ENCODE measurements at regions not wholly inside any gene's neighbourhood (a gene's known extent, or its start where the extent isn't known, plus 50 kb on each side); places are given as distances from the start of the nearest gene placed in this dataset.
"Not testable (repeated sequence)": the region's sequence is repeated elsewhere in the genome, so short reads cannot be mapped to it uniquely, and the experiment has no call there.

GRCh38 chr14:86104691-86105265 lies 574.8 kb downstream of the FLRT2 start:
- DNase-seq: no peak

DNA sequence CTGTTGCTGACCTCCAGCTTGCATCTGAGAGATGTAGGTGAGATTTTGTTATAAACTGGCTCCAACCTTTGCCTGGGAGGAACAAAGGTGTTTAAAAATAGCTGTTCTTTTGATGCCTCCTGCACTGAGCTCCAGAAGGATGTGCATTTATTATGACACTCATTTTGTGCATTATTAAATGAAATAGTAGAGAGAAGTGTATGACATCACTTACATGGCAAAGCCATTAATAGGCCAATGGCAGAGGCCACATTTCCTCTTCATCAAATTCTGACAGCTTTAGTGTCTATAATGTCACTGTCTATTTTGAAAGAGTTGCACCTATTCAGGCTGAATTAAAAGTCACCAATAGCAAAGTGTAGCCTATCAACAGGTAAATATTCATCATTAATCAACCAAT lies 564.6 kb downstream of the FLRT2 start:
- DNase-seq: no peak

- no peak for DNase-seq
These were observed 561.9 kb downstream of the FLRT2 start for GRCh38 chr14:86091811-86092210.

GRCh38 chr14:86088156-86088555 lies 558.2 kb downstream of the FLRT2 start:
- DNase-seq: no peak

DNA sequence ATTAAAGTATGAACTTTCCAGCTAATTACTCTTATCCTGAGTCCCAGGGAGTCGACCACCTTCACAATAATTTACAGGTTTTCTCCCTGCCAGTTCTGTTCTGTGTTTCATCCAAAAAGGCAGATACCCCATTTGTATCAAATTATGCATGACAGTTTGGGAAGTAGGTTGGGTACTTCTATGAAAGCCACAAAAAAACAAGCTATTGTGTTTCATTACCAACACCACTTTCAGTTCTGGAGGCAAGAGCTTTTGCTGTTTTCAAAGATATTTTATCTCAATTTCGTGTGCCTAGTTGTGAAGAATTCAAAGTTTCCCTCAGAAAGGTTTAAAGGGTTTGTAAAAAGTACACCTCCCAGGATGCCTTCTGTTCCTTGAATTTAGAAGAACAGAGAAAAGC lies 557.4 kb downstream of the FLRT2 start:
- no peak for DNase-seq

DNA sequence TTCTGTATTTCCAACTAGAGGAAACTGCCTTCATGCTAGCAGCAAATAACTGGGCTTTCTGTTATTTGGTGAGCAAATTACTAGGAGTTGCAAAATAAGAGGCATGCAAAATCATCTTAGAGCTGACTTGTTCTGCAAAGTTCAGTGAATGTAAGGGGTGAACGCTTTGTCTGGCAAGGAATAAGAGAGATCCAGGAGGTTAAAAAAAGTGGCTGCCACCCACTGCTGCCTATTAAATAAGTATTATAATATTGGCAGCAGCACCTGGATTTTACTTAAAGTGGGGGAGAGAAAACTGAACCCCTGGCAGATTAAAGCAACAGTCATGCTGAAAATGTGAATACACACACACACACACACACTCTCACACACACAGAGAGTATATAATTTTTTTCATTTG lies 557.0 kb downstream of the FLRT2 start:
- no peak for DNase-seq

DNA sequence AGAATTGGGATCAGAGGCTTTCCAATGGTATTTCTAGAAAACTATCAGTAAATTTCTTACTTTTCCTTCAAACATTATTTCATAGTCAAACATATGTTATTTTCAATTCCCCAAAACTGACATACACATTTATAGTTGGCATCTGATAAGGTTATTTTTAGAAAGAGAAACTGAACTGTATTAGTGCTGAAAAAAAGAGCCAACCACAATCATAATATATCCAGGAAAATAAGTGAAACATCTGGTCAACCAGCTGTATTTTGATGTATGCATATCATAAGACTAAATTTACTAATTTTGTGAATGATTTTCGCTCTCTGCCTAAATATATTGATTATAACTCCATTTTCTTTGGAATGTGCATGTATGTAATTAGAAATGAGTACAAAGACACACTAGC lies 554.2 kb downstream of the FLRT2 start:
- no peak for DNase-seq

DNA sequence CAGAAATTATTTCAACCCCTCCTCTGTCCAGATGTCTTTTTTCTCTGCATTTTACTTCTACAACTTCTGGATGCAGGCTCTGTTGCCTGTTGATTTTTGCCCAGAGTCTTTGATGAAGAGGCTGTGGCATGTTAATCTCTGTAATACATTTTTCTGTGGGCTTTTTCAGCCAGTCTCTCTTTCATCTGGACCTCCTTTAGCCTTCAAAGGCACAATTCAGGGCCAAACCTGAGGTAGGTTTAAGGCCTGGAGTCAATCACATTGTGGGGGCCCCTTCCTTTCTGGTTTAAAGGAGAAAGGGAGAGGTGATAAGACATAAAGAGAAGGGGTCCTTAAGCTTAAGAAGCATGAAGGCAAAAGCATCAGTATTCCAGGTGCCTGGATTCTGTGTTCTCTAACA lies 553.7 kb downstream of the FLRT2 start:
- no peak for DNase-seq

DNA sequence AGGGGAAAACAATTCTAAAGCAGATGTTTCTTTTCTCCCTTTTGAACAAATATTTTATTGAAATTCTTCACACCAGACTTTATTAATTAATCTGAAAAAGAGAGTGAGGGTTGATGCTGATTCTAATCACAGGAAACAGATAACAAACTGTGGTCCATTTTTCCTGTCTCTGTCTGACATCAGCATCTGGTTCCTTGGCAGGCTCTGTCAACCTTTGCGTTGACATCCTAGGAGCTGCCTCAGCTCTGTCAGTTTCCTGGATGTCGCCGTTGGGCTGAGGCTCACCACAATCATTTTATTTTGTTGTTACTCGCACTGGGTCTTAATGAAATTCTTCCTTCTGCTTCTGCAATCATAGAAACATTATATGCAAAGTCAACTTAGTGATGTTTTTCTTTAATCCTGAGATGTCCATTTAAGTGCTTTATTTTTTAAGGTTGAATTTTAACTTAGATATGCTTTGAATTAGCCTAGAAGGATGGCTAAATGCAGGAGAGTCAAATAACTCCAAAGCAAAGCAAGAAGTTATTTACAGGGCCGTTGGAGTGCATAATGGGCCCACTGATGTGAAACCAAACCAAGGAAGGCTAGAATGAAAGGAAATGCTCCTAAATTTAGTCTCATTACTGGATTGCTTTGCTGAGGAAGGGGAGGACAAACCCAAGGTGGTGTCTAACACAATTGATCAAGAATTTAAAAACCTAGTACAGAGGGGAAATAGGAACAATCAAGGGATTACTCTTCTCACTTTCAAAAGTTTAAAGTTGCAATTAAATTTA lies 542.4 kb downstream of the FLRT2 start:
- no peak for DNase-seq

DNA sequence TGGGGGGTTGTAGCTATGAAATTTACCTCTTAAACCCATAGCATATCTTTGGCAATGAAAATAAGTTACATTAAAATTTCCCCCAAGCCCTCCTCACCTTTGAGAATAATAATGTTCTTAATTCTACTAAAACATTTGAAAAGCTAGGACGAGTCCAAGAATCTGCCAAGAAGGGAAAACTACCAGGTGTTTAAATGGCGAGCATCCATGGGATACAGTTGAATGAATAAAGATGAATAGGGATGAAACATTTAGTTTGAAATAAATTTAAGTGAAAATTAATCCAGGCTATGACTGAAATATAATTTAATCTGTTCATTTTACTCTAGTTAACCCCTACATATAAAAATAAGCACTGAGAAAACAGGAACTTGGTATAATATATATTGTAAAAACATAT lies 536.7 kb downstream of the FLRT2 start:
- no peak for DNase-seq

DNA sequence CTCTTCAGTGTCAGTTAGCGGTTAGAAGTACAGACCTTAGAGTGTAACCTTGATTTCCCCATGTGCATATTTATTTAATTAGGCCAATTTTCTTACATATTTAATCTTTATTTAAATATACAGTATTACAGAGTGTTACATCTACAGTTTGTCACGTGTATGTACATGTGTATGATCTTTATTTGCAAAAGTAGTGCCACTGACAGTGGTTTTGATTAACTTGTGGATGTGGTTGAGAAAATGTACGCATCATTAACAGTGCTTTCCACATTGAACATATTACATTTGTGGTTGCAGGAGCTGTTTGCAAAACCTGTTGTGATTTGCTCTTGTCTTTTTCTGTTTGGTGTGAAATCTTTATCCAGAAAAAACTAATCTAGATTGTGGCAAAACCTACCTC lies 535.5 kb downstream of the FLRT2 start:
- no peak for DNase-seq

DNA sequence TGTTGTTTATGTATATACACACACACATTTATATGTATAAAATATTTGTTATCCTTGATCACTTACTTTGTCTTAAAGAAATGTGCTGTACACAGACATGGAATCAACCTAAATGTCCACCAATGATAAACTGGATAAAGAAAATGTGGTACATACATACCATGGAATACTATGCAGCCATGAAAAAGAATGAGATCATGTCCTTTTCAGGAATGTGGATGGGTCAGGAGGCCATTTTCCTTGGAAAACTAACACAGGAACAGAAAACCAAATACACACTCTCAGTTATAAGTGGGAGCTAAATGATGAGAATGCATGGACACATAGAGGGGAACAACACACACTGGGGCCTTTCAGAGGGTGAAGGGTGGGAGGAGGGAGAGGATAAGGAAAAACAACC lies 534.7 kb downstream of the FLRT2 start:
- DNase-seq: not testable (repeated sequence)

DNA sequence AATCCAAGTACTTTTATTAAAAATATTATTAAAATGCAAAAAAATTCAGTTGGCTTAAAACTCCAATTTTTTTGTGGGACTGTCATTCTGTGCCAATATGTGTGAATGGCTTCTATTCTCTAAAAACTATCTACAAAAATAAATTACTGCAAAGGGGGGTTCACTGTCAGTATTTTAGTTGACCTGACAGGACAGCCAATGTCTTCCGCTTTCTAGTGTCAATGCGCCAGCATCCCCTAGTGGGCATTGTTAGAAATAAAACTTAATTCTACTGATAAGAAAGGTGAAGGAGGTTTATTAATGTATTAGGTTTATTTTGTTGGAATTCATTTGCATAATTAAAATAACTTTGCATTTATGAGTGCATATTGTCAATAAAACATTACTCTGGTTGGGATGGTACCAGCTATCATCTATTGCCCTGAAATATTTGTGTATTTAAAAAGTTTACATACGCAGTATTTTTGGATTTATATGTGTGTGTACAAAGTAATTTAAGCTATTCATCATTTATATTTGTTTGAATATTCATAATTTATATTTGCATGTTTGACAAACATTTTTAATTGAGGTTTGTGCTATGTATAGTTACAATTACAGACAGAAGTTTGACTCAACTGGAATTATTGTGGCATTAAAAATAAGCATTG lies 527.2 kb downstream of the FLRT2 start:
- peak in 7 of 56 donors; percentile 2 to 35 (median 12) for DNase-seq

GRCh38 chr14:86055512-86056075 lies 525.6 kb downstream of the FLRT2 start:
- peak in 1 of 56 donors; percentile 0 for DNase-seq

- DNase-seq: no peak
These were observed 522.9 kb downstream of the FLRT2 start for GRCh38 chr14:86052868-86053267.

- no peak for DNase-seq
These were observed 520.8 kb downstream of the FLRT2 start for GRCh38 chr14:86050757-86051156.

DNA sequence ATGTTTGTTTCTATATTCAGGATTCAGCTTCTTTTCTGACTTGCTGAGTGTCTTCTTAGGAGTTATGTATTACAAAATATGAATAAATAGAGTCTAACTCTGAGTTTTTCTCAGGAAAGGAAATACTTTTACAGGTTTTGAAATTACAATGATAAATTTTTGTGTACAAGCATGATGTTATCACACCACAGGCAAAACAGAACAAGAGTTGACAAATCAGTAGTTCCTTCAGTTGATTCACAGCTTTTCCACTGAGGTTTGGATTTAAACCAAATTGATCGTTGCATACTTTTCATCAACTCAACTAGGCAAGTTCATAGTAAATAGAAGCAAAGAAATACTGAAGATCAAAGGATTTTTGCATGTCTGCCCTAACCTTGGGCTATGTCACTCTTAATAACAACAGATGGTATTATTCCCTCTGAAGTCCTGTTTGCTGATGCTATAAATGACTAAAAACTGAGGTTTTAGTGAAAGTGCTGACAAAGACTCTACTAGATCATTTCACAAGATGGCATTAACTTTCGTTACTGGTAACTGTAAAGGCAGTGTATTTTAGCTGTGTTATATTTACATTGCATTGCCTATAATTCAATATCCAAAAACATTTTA lies 520.2 kb downstream of the FLRT2 start:
- no peak for DNase-seq

- DNase-seq: no peak
These were observed 509.2 kb downstream of the FLRT2 start for GRCh38 chr14:86039176-86039575.

- peak in 17 of 56 donors; percentile 1 to 42 (median 5) for DNase-seq
These were observed 508.6 kb downstream of the FLRT2 start for GRCh38 chr14:86038387-86039042.

GRCh38 chr14:86035882-86036281 lies 505.9 kb downstream of the FLRT2 start:
- DNase-seq: no peak

DNA sequence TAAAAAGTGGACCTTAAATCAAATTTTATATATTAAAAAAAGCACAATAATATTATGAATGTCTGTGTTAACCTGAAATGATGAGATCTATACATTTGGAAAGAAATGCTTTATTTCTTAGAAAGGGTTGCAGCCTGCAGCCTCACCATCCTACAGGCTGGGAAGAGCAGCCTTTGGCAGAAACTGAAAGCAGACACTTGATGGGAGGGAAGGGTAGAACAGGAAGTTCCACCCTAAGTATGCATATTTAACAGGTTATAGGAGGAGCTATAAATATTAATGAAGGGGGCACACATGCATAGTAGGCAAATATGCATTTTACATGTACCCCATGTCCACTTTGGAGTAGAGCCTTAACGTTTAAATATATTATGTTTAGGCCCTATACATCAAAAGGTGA lies 498.0 kb downstream of the FLRT2 start:
- no peak for DNase-seq

Data from amygdala (tissue), 56 donors.